HL-60 (cell line): ENCODE measurements at regions not wholly inside any gene's neighbourhood (a gene's known extent, or its start where the extent isn't known, plus 50 kb on each side); places are given as distances from the start of the nearest gene placed in this dataset.

Source experiments
- CTCF ChIP-seq: IDR thresholded peaks from one replicate; pipeline ENCODE4 v1.5.1; 2011; ENCODE audit warnings: low read length, control low read depth, inconsistent platforms; ENCODE audit not compliant: insufficient read depth
- REST ChIP-seq: IDR thresholded peaks from 2 replicates; pipeline ENCODE4 v1.6.1; 2012; ENCODE audit warnings: low read depth; ENCODE audit not compliant: insufficient replicate concordance

- TF ChIP-seq CTCF (no peak), REST (no peak)
Observed at GRCh38 chr13:43959291-43959690, 79.6 kb downstream of the LACC1 start.
